HepG2 (cell line): ENCODE measurements at regions not wholly inside any gene's neighbourhood (a gene's known extent, or its start where the extent isn't known, plus 50 kb on each side); places are given as distances from the start of the nearest gene placed in this dataset.

Experiments used
- ATAC-seq: fragments of 200-7000 bp; cut with Tn5 transposase; 3 replicates; pipeline ENCODE4 v1.9.1; 2020; ENCODE audit warnings: mild to moderate bottlenecking, moderate library complexity
- BruUV-seq: library from RNA; stranded (reverse); fragments of 400-500 nt; replicated peaks from 2 replicates; lab custom pipeline; 2021; lab: Mats Ljungman, UMichigan
- CTCF ChIA-PET: fragments of 300-600 bp; formaldehyde crosslinking; extraction: SDS; loops from one replicate; lab custom pipeline; 2021; ENCODE audit warnings: low total read pairs, inconsistent platforms, low intra/inter-chr PET ratio; lab: Yijun Ruan, JAX
- POLR2A ChIA-PET: fragments of 350-600 bp; sonication (Branson Sonifier 250); formaldehyde crosslinking; loops from one replicate; lab custom pipeline; 2020; ENCODE audit warnings: antibody characterized with exemption, inconsistent platforms; lab: Yijun Ruan, JAX
- DNase-seq: peaks from one replicate; pipeline ENCODE4 v3.0.0-alpha.2; 2015; ENCODE audit warnings: low spot score
- FAIRE-seq: peaks from 3 replicates; lab custom pipeline; 2011; peaks lifted over from hg19 to GRCh38; lab: Jason Lieb, UNC
- H2AFZ ChIP-seq: one replicate; pipeline ENCODE4 v1.6.1; 2011; ENCODE audit warnings: low read length, inconsistent platforms
- H3K27ac ChIP-seq: fragments of 300-600 bp; 3 replicates; pipeline ENCODE4 v1.8.0; 2011; ENCODE audit warnings: mixed run types, mild to moderate bottlenecking, mixed read lengths, low read length, inconsistent platforms; ENCODE audit not compliant: insufficient read depth; ENCODE audit errors: extremely low read length
- H3K27me3 ChIP-seq, 2 experiments: fragments of 200-600 bp in 1 of 2; 2 replicates in 1 of 2; 3 replicates in 1 of 2; pipeline versions ENCODE4 v1.6.0 to v1.8.0; 2011; ENCODE audit warnings: low read length in 2 of 2, mild to moderate bottlenecking in 2 of 2, moderate library complexity in 2 of 2, inconsistent platforms in 1 of 2; ENCODE audit not compliant: insufficient read depth in 2 of 2, control insufficient read depth in 1 of 2
- H3K36me3 ChIP-seq, 2 experiments: fragments of 200-600 bp in 1 of 2; replicated peaks in 1 of 2; 2 replicates in 1 of 2; 3 replicates in 1 of 2; pipeline versions ENCODE4 v1.5.1 to v1.8.0; 2011; ENCODE audit warnings: low read length in 2 of 2, inconsistent platforms in 1 of 2; ENCODE audit not compliant: insufficient read depth in 2 of 2, control insufficient read depth in 1 of 2
- H3K4me1 ChIP-seq: 2 replicates; pipeline ENCODE4 v1.5.1; 2012; ENCODE audit warnings: low read length, inconsistent platforms; ENCODE audit not compliant: insufficient read depth
- H3K4me2 ChIP-seq: 2 replicates; pipeline ENCODE4 v1.6.0; 2011; ENCODE audit warnings: low read depth, low read length, inconsistent platforms
- H3K4me3 ChIP-seq, 3 experiments: fragments of 200-600 bp in 1 of 3; sonication (generic), shearing (Covaris generic) in 1 of 3; replicated peaks in 1 of 3; 2 replicates each; pipeline ENCODE4 v1.5.1; 2011 to 2016; ENCODE audit warnings: low read length in 3 of 3, inconsistent platforms in 2 of 3, low read depth in 2 of 3, mild to moderate bottlenecking in 2 of 3, control low read depth in 1 of 3, mixed read lengths in 1 of 3; ENCODE audit not compliant: insufficient read depth in 1 of 3
- H3K79me2 ChIP-seq: one replicate; pipeline ENCODE4 v1.6.1; 2011; ENCODE audit warnings: low read length, inconsistent platforms; ENCODE audit not compliant: insufficient read depth
- H3K9ac ChIP-seq: 2 replicates; pipeline ENCODE4 v1.6.0; 2011; ENCODE audit warnings: mild to moderate bottlenecking, low read depth, low read length, inconsistent platforms; ENCODE audit not compliant: insufficient read depth
- H3K9me3 ChIP-seq: 2 replicates; pipeline ENCODE4 v1.5.1; 2012; ENCODE audit warnings: mild to moderate bottlenecking, low read length
- H4K20me1 ChIP-seq: 2 replicates; pipeline ENCODE4 v1.6.0; 2011; ENCODE audit warnings: inconsistent platforms, mild to moderate bottlenecking, low read length, moderate library complexity; ENCODE audit not compliant: insufficient read depth
- FOXK2 ChIP-seq: fragments of 450-650 bp; IDR thresholded peaks from 2 replicates; pipeline ENCODE4 v1.6.1; 2016
- HNRNPUL1 ChIP-seq: fragments of 200-400 bp; formaldehyde crosslinking; IDR thresholded peaks from 2 replicates; pipeline ENCODE4 v1.6.1; 2017; ENCODE audit warnings: low read depth, mild to moderate bottlenecking, low read length, moderate library complexity
- JUND ChIP-seq: sonication (generic); formaldehyde crosslinking; IDR thresholded peaks from 2 replicates; pipeline ENCODE4 v1.8.0; 2022; ENCODE audit warnings: mild to moderate bottlenecking, missing genetic modification reagents
- RCOR2 ChIP-seq: IDR thresholded peaks from 2 replicates; pipeline ENCODE4 v1.6.1; 2016; ENCODE audit warnings: missing biosample characterization, missing genetic modification reagents
- RORA ChIP-seq: sonication (generic); formaldehyde crosslinking; IDR thresholded peaks from 2 replicates; pipeline ENCODE4 v1.5.0; 2020; ENCODE audit warnings: mild to moderate bottlenecking, missing genetic modification reagents, moderate library complexity
- SIN3B ChIP-seq: fragments of 150-350 bp; IDR thresholded peaks from 2 replicates; pipeline ENCODE4 v1.6.1; 2014; ENCODE audit warnings: low read length
- SRSF4 ChIP-seq: fragments of 200-400 bp; formaldehyde crosslinking; IDR thresholded peaks from one replicate; pipeline ENCODE4 v1.6.1; 2018; ENCODE audit warnings: mild to moderate bottlenecking, low read depth, low read length, moderate library complexity; ENCODE audit not compliant: poor library complexity, severe bottlenecking
- STAG1 ChIP-seq: sonication (generic); formaldehyde crosslinking; IDR thresholded peaks from 2 replicates; pipeline ENCODE4 v1.4.0; 2020; ENCODE audit warnings: missing genetic modification reagents
- TMF1 ChIP-seq: sonication (generic); formaldehyde crosslinking; IDR thresholded peaks from 2 replicates; pipeline ENCODE4 v1.8.1; 2022; ENCODE audit warnings: low read depth, missing genetic modification reagents
- ZBTB42 ChIP-seq: sonication (generic); formaldehyde crosslinking; IDR thresholded peaks from 2 replicates; pipeline ENCODE4 v1.5.0; 2020; ENCODE audit warnings: mild to moderate bottlenecking, missing genetic modification reagents
- ZKSCAN1 ChIP-seq: fragments of 150-350 bp; IDR thresholded peaks from 2 replicates; pipeline ENCODE4 v1.6.1; 2014; ENCODE audit warnings: low read length
- ZNF234 ChIP-seq: sonication (generic); formaldehyde crosslinking; conservative IDR thresholded peaks from 2 replicates; pipeline ENCODE4 v1.5.1; 2020; ENCODE audit warnings: mild to moderate bottlenecking, missing genetic modification reagents
- ZNF235 ChIP-seq: sonication (generic); formaldehyde crosslinking; IDR thresholded peaks from 2 replicates; pipeline ENCODE4 v1.8.1; 2023; ENCODE audit warnings: mild to moderate bottlenecking, missing genetic modification reagents, borderline replicate concordance
- ZNF7 ChIP-seq: IDR thresholded peaks from 2 replicates; pipeline ENCODE4 v1.6.1; 2016; ENCODE audit warnings: missing biosample characterization, missing genetic modification reagents
- ZSCAN20 ChIP-seq: sonication (generic); formaldehyde crosslinking; IDR thresholded peaks from 2 replicates; pipeline ENCODE4 v1.4.0; 2020; ENCODE audit warnings: missing genetic modification reagents, mild to moderate bottlenecking, borderline replicate concordance
- WGBS: methylation state at CpG from one replicate; pipeline ENCODE4 v1.1.6; 2017; ENCODE audit warnings: low lambda C conversion rate; 5-methylcytosine and 5-hydroxymethylcytosine counted together
- in situ Hi-C: cut with HindIII; loops from 2 replicates; pipeline ENCODE4 v1.10.0; 2017; ENCODE audit warnings: low pct_unique_long_range_greater_than_20kb; ENCODE audit not compliant: extremely low pct_ligation_motif_present
- intact Hi-C: fragments of 100-400 bp; cut with micrococcal nuclease; formaldehyde crosslinking; loops from one replicate; pipeline ENCODE4 v1.10.0; 2022; ENCODE audit not compliant: unreplicated experiment

DNA sequence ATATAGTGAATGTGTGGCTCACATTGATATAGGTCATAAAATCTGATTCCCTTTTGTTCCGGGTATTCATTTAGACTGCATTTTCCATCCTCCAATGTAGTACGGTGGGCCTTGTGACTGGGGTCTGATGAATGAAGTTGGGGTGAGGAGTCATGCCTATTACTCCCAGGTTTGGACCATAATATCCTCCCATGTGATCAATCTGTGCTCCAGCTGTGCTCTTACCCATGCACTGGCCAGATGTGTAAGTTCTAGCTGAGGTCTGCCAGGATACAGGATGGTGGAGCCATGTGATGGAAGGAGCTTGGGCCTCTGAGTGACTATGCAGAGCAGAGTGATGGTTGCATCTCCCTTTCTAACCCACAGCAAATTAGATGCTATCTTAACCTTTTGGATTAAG, 1034.0 kb upstream of the TMEM132C start:
- Histone ChIP-seq H3K79me2 (no peaks in the 10 kb centered on the region), H3K9me3 (peaks cover 58% of the 10 kb centered on the region), H3K36me3 (no peaks in the 10 kb centered on the region), H2AFZ (no peak overlapping the region), H3K4me1 (no peaks in the 10 kb centered on the region), H3K27me3 (no peaks in the 10 kb centered on the region), H3K4me2 (no peak overlapping the region), H4K20me1 (no peaks in the 10 kb centered on the region), H3K27ac (no peak overlapping the region)
- DNase-seq (no peak), FAIRE-seq (no peak)
- WGBS = 47% methylated on average over 2 of the region's 2 CpGs
- ChIA-PET POLR2A (no interaction called here), CTCF (no interaction called here)
- in situ Hi-C loops (no loop called here), intact Hi-C loops (loop anchor here (10.0 kb wide), 1 partner anchor 58 kb away; no protein-coding TSS in a partner anchor)
- no TSS peak for BruUV-seq
- no peak for TF ChIP-seq SRSF4
- TF ChIP-seq, all 625 proteins: peak for 0
- Histone ChIP-seq H3K4me3 (no peak overlapping the region), H3K9ac (no peak overlapping the region)
- ATAC-seq = no peak

DNA sequence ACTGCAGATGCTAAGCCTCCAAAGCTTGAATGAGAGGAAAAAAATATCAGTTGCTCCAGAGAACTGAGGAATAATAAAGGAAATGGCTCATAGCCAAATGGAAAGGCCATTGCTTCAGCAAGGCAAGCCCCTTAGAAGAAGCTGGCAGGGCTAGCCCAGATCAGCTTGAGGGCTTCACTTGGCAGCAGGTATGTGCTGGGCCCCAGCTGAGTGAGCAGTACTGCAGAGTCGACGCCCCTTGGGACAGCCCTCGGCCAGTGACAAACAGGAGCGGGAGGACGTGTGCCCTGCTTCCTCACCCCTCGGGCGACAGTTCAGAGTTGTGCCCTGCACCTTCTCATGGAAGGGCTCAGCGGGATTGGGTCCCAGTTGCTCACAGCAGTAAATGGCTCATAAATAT, 1031.2 kb upstream of the TMEM132C start:
- H3K27ac ChIP-seq = no peak overlapping the region
- H2AFZ ChIP-seq = no peak overlapping the region
- no peak overlapping the region for H3K4me2 ChIP-seq
- peaks cover 56% of the 10 kb centered on the region for H3K9me3 ChIP-seq
- no peak for FAIRE-seq
- H4K20me1 ChIP-seq = no peaks in the 10 kb centered on the region
- no peaks in the 10 kb centered on the region for H3K79me2 ChIP-seq
- H3K27me3 ChIP-seq = no peaks in the 10 kb centered on the region
- CTCF ChIA-PET = no interaction called here
- no peak for TF ChIP-seq ZNF235
- TF ChIP-seq ZNF7 (CRISPR knock-in tag) = no peak
- TF ChIP-seq STAG1 = no peak
- no peak for TF ChIP-seq HNRNPUL1
- TF ChIP-seq ZSCAN20 = no peak
- TF ChIP-seq FOXK2 = no peak
- no peak for TF ChIP-seq SIN3B
- no peak for TF ChIP-seq ZBTB42 (CRISPR knock-in tag)
- no peak for TF ChIP-seq TMF1 (CRISPR knock-in tag)
- no peak for TF ChIP-seq ZNF234 (CRISPR knock-in tag)
- TF ChIP-seq RORA = no peak
- no peak for TF ChIP-seq JUND (CRISPR knock-in tag)
- no peak for TF ChIP-seq RCOR2 (CRISPR knock-in tag)
- TF ChIP-seq ZKSCAN1 = no peak
- WGBS = 38% methylated on average over 1 of the region's 8 CpGs
- POLR2A ChIA-PET = no interaction called here
- no peaks in the 10 kb centered on the region for H3K36me3 ChIP-seq
- H3K9ac ChIP-seq = no peak overlapping the region
- no peak for DNase-seq
- no peak for ATAC-seq
- no peak overlapping the region for H3K4me3 ChIP-seq
- H3K4me1 ChIP-seq = no peaks in the 10 kb centered on the region
- no TSS peak for BruUV-seq
- intact Hi-C loops = loop anchor here (10.0 kb wide), 1 partner anchor 61 kb away; no protein-coding TSS in a partner anchor
- in situ Hi-C loops = no loop called here
